BLaER1 treated with 17β-estradiol and CSF1 and Interleukin-3, amounts not matched to agents 10 nM and 100 nM (cell line): ENCODE measurements at regions not wholly inside any gene's neighbourhood (a gene's known extent, or its start where the extent isn't known, plus 50 kb on each side); places are given as distances from the start of the nearest gene placed in this dataset.

ENCODE experiments used
- H3K27ac ChIP-seq, 11 experiments: shearing (Covaris generic); formaldehyde crosslinking; 2 replicates each; pipeline ENCODE4 v1.8.1; 2022
- H3K27me3 ChIP-seq, 11 experiments: shearing (Covaris generic); formaldehyde crosslinking; 2 replicates each; pipeline ENCODE4 v1.8.1; 2022
- H3K36me3 ChIP-seq, 11 experiments: shearing (Covaris generic); formaldehyde crosslinking; 2 replicates each; pipeline ENCODE4 v1.8.1; 2022
- H3K4me1 ChIP-seq, 10 experiments: shearing (Covaris generic); formaldehyde crosslinking; 2 replicates each; pipeline ENCODE4 v1.8.1; 2022
- H3K4me2 ChIP-seq, 11 experiments: shearing (Covaris generic); formaldehyde crosslinking; 2 replicates each; pipeline ENCODE4 v1.8.1; 2022
- H3K4me3 ChIP-seq, 10 experiments: shearing (Covaris generic); formaldehyde crosslinking; 2 replicates each; pipeline ENCODE4 v1.8.1; 2022
- H3K9ac ChIP-seq, 11 experiments: shearing (Covaris generic); formaldehyde crosslinking; 2 replicates each; pipeline ENCODE4 v1.8.1; 2022
- H3K9me3 ChIP-seq, 11 experiments: shearing (Covaris generic); formaldehyde crosslinking; replicated peaks in 1 of 11; 2 replicates each; pipeline ENCODE4 v1.8.1; 2022
- H4K20me1 ChIP-seq, 11 experiments: shearing (Covaris generic); formaldehyde crosslinking; 2 replicates each; pipeline ENCODE4 v1.8.1; 2022
- Cebpa-rat ChIP-seq, 11 experiments: shearing (Covaris generic); IDR thresholded peaks; 2 replicates each; pipeline ENCODE4 v1.8.1; 2022

GRCh38 chr10:80697926-80698325 is 160.2 kb downstream of the SH2D4B start:
- H3K4me1 ChIP-seq, result peaks cover 9 to 39% (median 34%) of the 10 kb centered on the region in 10 experiments; a peak in 19 of 20 replicates
- no peaks in the 10 kb centered on the region for H3K27me3 ChIP-seq
- H3K4me2 ChIP-seq, result peak overlapping the region in 8 of 11 experiments; percentile 5 to 60 (median 46); a peak in 13 of 22 replicates
- no peaks in the 10 kb centered on the region for H3K9me3 ChIP-seq
- no peak overlapping the region for H3K9ac ChIP-seq
- no peak for TF ChIP-seq Cebpa-rat (IDR thresholded peaks at IDR 0.05)
- no peaks in the 10 kb centered on the region; a peak in 1 of 22 replicates for H4K20me1 ChIP-seq
- no peak overlapping the region for H3K4me3 ChIP-seq
- H3K27ac ChIP-seq, result peak overlapping the region in 2 of 11 experiments; percentile 5 to 18; a peak in 1 of 22 replicates
- no peaks in the 10 kb centered on the region for H3K36me3 ChIP-seq

- no peaks in the 10 kb centered on the region for H3K27me3 ChIP-seq
- H3K9me3 ChIP-seq, result no peaks in the 10 kb centered on the region
- H3K4me3 ChIP-seq, result no peak overlapping the region
- no peaks in the 10 kb centered on the region for H3K36me3 ChIP-seq
- H4K20me1 ChIP-seq, result no peaks in the 10 kb centered on the region; a peak in 1 of 22 replicates
- no peak overlapping the region for H3K27ac ChIP-seq
- no peak for TF ChIP-seq Cebpa-rat (IDR thresholded peaks at IDR 0.05)
- H3K4me2 ChIP-seq, result no peak overlapping the region
- H3K4me1 ChIP-seq, result peaks cover 9 to 45% (median 37%) of the 10 kb centered on the region in 10 experiments; a peak in 19 of 20 replicates
- H3K9ac ChIP-seq, result no peak overlapping the region
These were observed 161.9 kb downstream of the SH2D4B start for GRCh38 chr10:80699602-80700039.

- no peaks in the 10 kb centered on the region for H3K36me3 ChIP-seq
- no peaks in the 10 kb centered on the region for H3K27me3 ChIP-seq
- H3K4me2 ChIP-seq, result no peak overlapping the region
- TF ChIP-seq Cebpa-rat (IDR thresholded peaks at IDR 0.05), result no peak
- no peak overlapping the region for H3K9ac ChIP-seq
- no peaks in the 10 kb centered on the region; a peak in 1 of 22 replicates for H4K20me1 ChIP-seq
- H3K27ac ChIP-seq, result no peak overlapping the region
- H3K9me3 ChIP-seq, result no peaks in the 10 kb centered on the region
- H3K4me1 ChIP-seq, result peaks cover 9 to 45% (median 37%) of the 10 kb centered on the region in 10 experiments; a peak in 19 of 20 replicates
- H3K4me3 ChIP-seq, result no peak overlapping the region
These were observed 162.6 kb downstream of the SH2D4B start for GRCh38 chr10:80700252-80700651.

- Histone ChIP-seq H3K9ac (no peak overlapping the region), H3K4me1 (peaks cover 9 to 45% (median 37%) of the 10 kb centered on the region in 10 experiments; a peak in 19 of 20 replicates), H3K27ac (no peak overlapping the region), H3K27me3 (no peaks in the 10 kb centered on the region), H4K20me1 (no peaks in the 10 kb centered on the region; a peak in 1 of 22 replicates), H3K36me3 (no peaks in the 10 kb centered on the region), H3K4me2 (no peak overlapping the region), H3K9me3 (0 out of 22 replicates have a peak, but pooled peaks cover 0 to 3% (median 0%) of the 10 kb centered on the region in 11 experiments), H3K4me3 (no peak overlapping the region)
- no peak for TF ChIP-seq Cebpa-rat (IDR thresholded peaks at IDR 0.05)
These were observed 163.2 kb downstream of the SH2D4B start for GRCh38 chr10:80700760-80701444.

- Histone ChIP-seq H3K4me2 (peak overlapping the region in 9 of 11 experiments; percentile 1 to 56 (median 35); a peak in 14 of 22 replicates), H3K4me1 (peaks cover 9 to 45% (median 35%) of the 10 kb centered on the region in 10 experiments; a peak in 19 of 20 replicates), H3K27ac (no peak overlapping the region), H3K9me3 (0 out of 22 replicates have a peak, but pooled peaks cover 0 to 5% (median 0%) of the 10 kb centered on the region in 11 experiments), H3K27me3 (no peaks in the 10 kb centered on the region), H3K36me3 (no peaks in the 10 kb centered on the region), H3K4me3 (no peak overlapping the region), H4K20me1 (no peaks in the 10 kb centered on the region; a peak in 1 of 22 replicates), H3K9ac (no peak overlapping the region)
- no peak for TF ChIP-seq Cebpa-rat (IDR thresholded peaks at IDR 0.05)
These were observed 164.0 kb downstream of the SH2D4B start for GRCh38 chr10:80701706-80702105.

- no peak overlapping the region for H3K27ac ChIP-seq
- TF ChIP-seq Cebpa-rat (IDR thresholded peaks at IDR 0.05), result no peak
- H3K9ac ChIP-seq, result no peak overlapping the region
- peak overlapping the region in 9 of 11 experiments; percentile 21 to 56 (median 36); a peak in 15 of 22 replicates for H3K4me2 ChIP-seq
- H3K36me3 ChIP-seq, result no peaks in the 10 kb centered on the region
- no peaks in the 10 kb centered on the region; a peak in 1 of 22 replicates for H4K20me1 ChIP-seq
- 0 out of 22 replicates have a peak, but pooled peaks cover 0 to 5% (median 0%) of the 10 kb centered on the region in 11 experiments for H3K9me3 ChIP-seq
- peaks cover 9 to 41% (median 31%) of the 10 kb centered on the region in 10 experiments; a peak in 19 of 20 replicates for H3K4me1 ChIP-seq
- H3K27me3 ChIP-seq, result no peaks in the 10 kb centered on the region
- no peak overlapping the region for H3K4me3 ChIP-seq
These were observed 164.4 kb downstream of the SH2D4B start for GRCh38 chr10:80702143-80702542.

GRCh38 chr10:80705899-80706298 is 168.2 kb downstream of the SH2D4B start:
- H3K4me3 ChIP-seq, result no peak overlapping the region
- TF ChIP-seq Cebpa-rat (IDR thresholded peaks at IDR 0.05), result no peak
- no peak overlapping the region for H3K27ac ChIP-seq
- H3K9me3 ChIP-seq, result 0 out of 22 replicates have a peak, but pooled peaks cover 0 to 5% (median 0%) of the 10 kb centered on the region in 11 experiments
- H4K20me1 ChIP-seq, result no peaks in the 10 kb centered on the region; a peak in 1 of 22 replicates
- H3K36me3 ChIP-seq, result no peaks in the 10 kb centered on the region
- H3K9ac ChIP-seq, result no peak overlapping the region
- H3K4me1 ChIP-seq, result peaks cover 9 to 20% (median 18%) of the 10 kb centered on the region in 10 experiments; a peak in 17 of 20 replicates
- no peak overlapping the region for H3K4me2 ChIP-seq
- H3K27me3 ChIP-seq, result no peaks in the 10 kb centered on the region

- Histone ChIP-seq H3K9me3 (0 out of 22 replicates have a peak, but pooled peaks cover 0 to 5% (median 0%) of the 10 kb centered on the region in 11 experiments), H3K9ac (no peak overlapping the region), H3K4me3 (no peak overlapping the region), H4K20me1 (no peaks in the 10 kb centered on the region), H3K27me3 (no peaks in the 10 kb centered on the region), H3K27ac (no peak overlapping the region), H3K4me1 (peaks cover 0 to 4% (median under 1%) of the 10 kb centered on the region in 10 experiments; a peak in 11 of 20 replicates), H3K36me3 (no peaks in the 10 kb centered on the region), H3K4me2 (no peak overlapping the region)
- no peak for TF ChIP-seq Cebpa-rat (IDR thresholded peaks at IDR 0.05)
These were observed 170.5 kb downstream of the SH2D4B start for GRCh38 chr10:80708185-80708584.

GRCh38 chr10:80708808-80709207 is 171.1 kb downstream of the SH2D4B start:
- H3K27me3 ChIP-seq, result no peaks in the 10 kb centered on the region
- no peaks in the 10 kb centered on the region for H4K20me1 ChIP-seq
- no peak for TF ChIP-seq Cebpa-rat (IDR thresholded peaks at IDR 0.05)
- H3K9ac ChIP-seq, result no peak overlapping the region
- H3K27ac ChIP-seq, result no peak overlapping the region
- H3K4me3 ChIP-seq, result no peak overlapping the region
- H3K4me2 ChIP-seq, result no peak overlapping the region
- 0 out of 22 replicates have a peak, but pooled peaks cover 0 to 5% (median 0%) of the 10 kb centered on the region in 11 experiments for H3K9me3 ChIP-seq
- no peaks in the 10 kb centered on the region for H3K4me1 ChIP-seq
- no peaks in the 10 kb centered on the region for H3K36me3 ChIP-seq
